ENCODE measurements at regions not wholly inside any gene's neighbourhood (a gene's known extent, or its start where the extent isn't known, plus 50 kb on each side); places are given as distances from the start of the nearest gene placed in this dataset.

- Histone ChIP-seq H3K27me3 (no peaks in the 10 kb centered on the region), H3K36me3 (no peaks in the 10 kb centered on the region), H3K4me3 (no peak overlapping the region), H3K9me3 (peaks cover 0 to 6% of the 10 kb centered on the region in 2 donors), H3K27ac (no peak overlapping the region), H3K4me1 (no peaks in the 10 kb centered on the region)
- TF ChIP-seq POLR2A (IDR thresholded peaks at IDR 0.05), result no peak
- no peak for TF ChIP-seq EP300 (IDR thresholded peaks at IDR 0.05; ENCODE audit: low read depth)
- no peak for TF ChIP-seq POLR2AphosphoS5 (IDR thresholded peaks at IDR 0.05)
- no peak for TF ChIP-seq CTCF (IDR thresholded peaks at IDR 0.05)
- WGBS, 2 donors (ENCODE audit: low coverage in 1 of 2), result 70 to 78% methylated on average over 2 to 8 of the region's 8 CpGs
- no peak for DNase-seq
- in situ Hi-C loops (cut with MboI; ENCODE audit: low pct_ligation_motif_present in 1 of 4, low pct_unique_long_range_greater_than_20kb in 1 of 4, low sequenced_read_pairs in 3 of 4) (no loop called here), intact Hi-C loops (cut with DNase I; ENCODE audit: low total_unique reads) (no loop called here)
These were observed 249.6 kb upstream of the TNRC6C start for GRCh38 chr17:77708936-77709335.

GRCh38 chr17:77709594-77709993 lies 248.9 kb upstream of the TNRC6C start:
- DNase-seq, result no peak
- no peaks in the 10 kb centered on the region for H3K36me3 ChIP-seq
- H3K4me3 ChIP-seq, result no peak overlapping the region
- no peaks in the 10 kb centered on the region for H3K4me1 ChIP-seq
- H3K27me3 ChIP-seq, result peaks cover 3% of the 10 kb centered on the region
- intact Hi-C loops (cut with DNase I; ENCODE audit: low total_unique reads), result no loop called here
- 40 to 67% methylated on average over 1 to 4 of the region's 5 CpGs for WGBS, 2 donors (ENCODE audit: low coverage in 1 of 2)
- in situ Hi-C loops (cut with MboI; ENCODE audit: low pct_ligation_motif_present in 1 of 4, low pct_unique_long_range_greater_than_20kb in 1 of 4, low sequenced_read_pairs in 3 of 4), result no loop called here
- peaks cover 0 to 10% of the 10 kb centered on the region in 2 donors for H3K9me3 ChIP-seq
- TF ChIP-seq POLR2AphosphoS5 (IDR thresholded peaks at IDR 0.05), result no peak
- H3K27ac ChIP-seq, result no peak overlapping the region

- intact Hi-C loops (cut with DNase I; ENCODE audit: low total_unique reads), result no loop called here
- peaks cover 12% of the 10 kb centered on the region for H3K27me3 ChIP-seq
- no peaks in the 10 kb centered on the region for H3K36me3 ChIP-seq
- H3K27ac ChIP-seq, result no peak overlapping the region
- no peak overlapping the region for H3K4me3 ChIP-seq
- no peak for DNase-seq
- peaks cover 0 to 4% of the 10 kb centered on the region in 2 donors for H3K9me3 ChIP-seq
- no peak for TF ChIP-seq CTCF (IDR thresholded peaks at IDR 0.05)
- no peak for TF ChIP-seq POLR2AphosphoS5 (IDR thresholded peaks at IDR 0.05)
- no peak for TF ChIP-seq EP300 (IDR thresholded peaks at IDR 0.05; ENCODE audit: low read depth)
- no peak for TF ChIP-seq POLR2A (IDR thresholded peaks at IDR 0.05)
- H3K4me1 ChIP-seq, result no peaks in the 10 kb centered on the region
- in situ Hi-C loops (cut with MboI; ENCODE audit: low pct_ligation_motif_present in 1 of 4, low pct_unique_long_range_greater_than_20kb in 1 of 4, low sequenced_read_pairs in 3 of 4), result no loop called here
These were observed 245.9 kb upstream of the TNRC6C start for GRCh38 chr17:77712578-77712977.

GRCh38 chr17:77716289-77716926 lies 242.1 kb upstream of the TNRC6C start:
- no peak for TF ChIP-seq EP300 (IDR thresholded peaks at IDR 0.05; ENCODE audit: low read depth)
- in situ Hi-C loops (cut with MboI; ENCODE audit: low pct_ligation_motif_present in 1 of 4, low pct_unique_long_range_greater_than_20kb in 1 of 4, low sequenced_read_pairs in 3 of 4), result no loop called here
- WGBS, 2 donors (ENCODE audit: low coverage in 1 of 2), result 44 to 57% methylated on average over 1 of the region's 1 CpG

GRCh38 chr17:77717941-77718668 lies 240.4 kb upstream of the TNRC6C start:
- Histone ChIP-seq H3K36me3 (no peaks in the 10 kb centered on the region), H3K9me3 (peaks cover 0 to 4% of the 10 kb centered on the region in 2 donors), H3K4me1 (no peaks in the 10 kb centered on the region), H3K27me3 (peaks cover 12% of the 10 kb centered on the region), H3K4me3 (no peak overlapping the region), H3K27ac (no peak overlapping the region)
- WGBS, 2 donors (ENCODE audit: low coverage in 1 of 2), result 34 to 74% methylated on average over 5 to 11 of the region's 11 CpGs
- intact Hi-C loops (cut with DNase I; ENCODE audit: low total_unique reads), result no loop called here
- TF ChIP-seq EP300 (IDR thresholded peaks at IDR 0.05; ENCODE audit: low read depth) (no peak), POLR2A (IDR thresholded peaks at IDR 0.05) (no peak), POLR2AphosphoS5 (IDR thresholded peaks at IDR 0.05) (no peak), CTCF (IDR thresholded peaks at IDR 0.05) (no peak)
- no peak for DNase-seq
- in situ Hi-C loops (cut with MboI; ENCODE audit: low pct_ligation_motif_present in 1 of 4, low pct_unique_long_range_greater_than_20kb in 1 of 4, low sequenced_read_pairs in 3 of 4), result no loop called here

More at GRCh38 chr17:77716289-77716926, 242.1 kb upstream of the TNRC6C start:
- DNase-seq, result no peak
- no peaks in the 10 kb centered on the region for H3K4me1 ChIP-seq
- peaks cover 0 to 4% of the 10 kb centered on the region in 2 donors for H3K9me3 ChIP-seq
- no peaks in the 10 kb centered on the region for H3K36me3 ChIP-seq
- peaks cover 12% of the 10 kb centered on the region for H3K27me3 ChIP-seq
- H3K27ac ChIP-seq, result no peak overlapping the region
- H3K4me3 ChIP-seq, result no peak overlapping the region
- intact Hi-C loops (cut with DNase I; ENCODE audit: low total_unique reads), result no loop called here

Data from transverse colon (tissue), 4 donors.